Chondrocyte (in vitro differentiated cells): ENCODE measurements at regions not wholly inside any gene's neighbourhood (a gene's known extent, or its start where the extent isn't known, plus 50 kb on each side); places are given as distances from the start of the nearest gene placed in this dataset.

ENCODE experiments used
- DNase-seq: peaks from one replicate; pipeline ENCODE4 v3.0.0; 2021; ENCODE audit warnings: mixed read lengths, low spot score
- H3K27ac Mint-ChIP-seq: one replicate; pipeline ENCODE4 v1.8.0; 2021; ENCODE audit warnings: mild to moderate bottlenecking, moderate library complexity, mixed read lengths; ENCODE audit not compliant: unreplicated experiment
- H3K27me3 Mint-ChIP-seq: 2 replicates; pipeline ENCODE4 v1.8.0; 2021; ENCODE audit warnings: low read depth, mixed read lengths
- H3K36me3 Mint-ChIP-seq: 2 replicates; pipeline ENCODE4 v1.8.0; 2021; ENCODE audit warnings: low read depth, mixed read lengths
- H3K4me1 Mint-ChIP-seq: 2 replicates; pipeline ENCODE4 v1.8.0; 2021; ENCODE audit warnings: low read depth, mild to moderate bottlenecking, mixed read lengths
- H3K4me3 Mint-ChIP-seq: one replicate; pipeline ENCODE4 v1.8.0; 2021; ENCODE audit warnings: mild to moderate bottlenecking, moderate library complexity, mixed read lengths; ENCODE audit not compliant: unreplicated experiment
- H3K9me3 Mint-ChIP-seq: 2 replicates; pipeline ENCODE4 v1.8.0; 2021; ENCODE audit warnings: low read depth, mixed read lengths
- TF ChIP-seq, protein P1 (sequence below): fragments of 200-600 bp; sonication (generic); IDR thresholded peaks from 2 replicates; pipeline ENCODE4 v1.5.0; 2021; ENCODE audit warnings: antibody characterized with exemption, mild to moderate bottlenecking, moderate library complexity

DNA sequence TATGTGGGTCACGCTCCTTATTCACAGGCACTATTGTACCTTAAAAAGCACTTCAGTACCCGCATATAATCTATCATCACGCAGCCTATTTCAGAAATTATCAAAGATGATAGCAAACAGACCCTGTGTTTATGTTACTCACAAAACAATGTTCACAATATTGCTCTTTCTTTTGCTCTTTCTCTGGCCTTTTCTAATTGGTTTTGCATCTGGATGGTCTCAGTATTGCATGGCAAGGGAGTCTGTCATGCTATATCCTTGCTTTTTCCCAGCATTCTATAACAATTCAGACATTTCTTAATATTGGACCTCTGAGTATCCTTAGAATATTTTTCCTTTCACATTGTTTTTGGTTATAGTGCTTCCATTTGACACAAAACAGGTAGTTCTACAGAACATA is 541.8 kb upstream of the KLF12 start:
- H3K4me3 Mint-ChIP-seq: no peak overlapping the region
- no peak overlapping the region for H3K27ac Mint-ChIP-seq
- H3K9me3 Mint-ChIP-seq: no peaks in the 10 kb centered on the region
- H3K4me1 Mint-ChIP-seq: no peaks in the 10 kb centered on the region
- no peaks in the 10 kb centered on the region for H3K36me3 Mint-ChIP-seq
- TF ChIP-seq, protein P1, sequence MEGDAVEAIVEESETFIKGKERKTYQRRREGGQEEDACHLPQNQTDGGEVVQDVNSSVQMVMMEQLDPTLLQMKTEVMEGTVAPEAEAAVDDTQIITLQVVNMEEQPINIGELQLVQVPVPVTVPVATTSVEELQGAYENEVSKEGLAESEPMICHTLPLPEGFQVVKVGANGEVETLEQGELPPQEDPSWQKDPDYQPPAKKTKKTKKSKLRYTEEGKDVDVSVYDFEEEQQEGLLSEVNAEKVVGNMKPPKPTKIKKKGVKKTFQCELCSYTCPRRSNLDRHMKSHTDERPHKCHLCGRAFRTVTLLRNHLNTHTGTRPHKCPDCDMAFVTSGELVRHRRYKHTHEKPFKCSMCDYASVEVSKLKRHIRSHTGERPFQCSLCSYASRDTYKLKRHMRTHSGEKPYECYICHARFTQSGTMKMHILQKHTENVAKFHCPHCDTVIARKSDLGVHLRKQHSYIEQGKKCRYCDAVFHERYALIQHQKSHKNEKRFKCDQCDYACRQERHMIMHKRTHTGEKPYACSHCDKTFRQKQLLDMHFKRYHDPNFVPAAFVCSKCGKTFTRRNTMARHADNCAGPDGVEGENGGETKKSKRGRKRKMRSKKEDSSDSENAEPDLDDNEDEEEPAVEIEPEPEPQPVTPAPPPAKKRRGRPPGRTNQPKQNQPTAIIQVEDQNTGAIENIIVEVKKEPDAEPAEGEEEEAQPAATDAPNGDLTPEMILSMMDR: no peak
- no peaks in the 10 kb centered on the region for H3K27me3 Mint-ChIP-seq
- DNase-seq: no peak

DNA sequence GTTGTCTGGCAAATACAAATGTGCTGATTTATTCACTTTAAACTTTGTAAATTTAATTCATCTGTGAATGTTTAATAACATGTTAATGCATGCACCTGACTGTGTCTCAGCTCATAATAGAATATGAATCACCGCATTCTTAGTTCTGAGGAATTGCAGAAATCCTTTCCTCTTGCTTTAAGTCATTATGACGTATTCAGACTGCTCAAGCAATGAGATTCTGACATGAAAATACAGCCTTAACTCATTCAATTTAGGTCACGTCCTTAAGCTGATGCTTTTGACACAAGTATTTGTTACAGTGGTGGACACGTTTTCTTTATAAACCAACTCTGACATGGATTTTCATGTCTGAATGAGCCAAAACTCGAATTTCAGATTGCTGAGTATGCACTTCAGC is 541.0 kb upstream of the KLF12 start:
- Mint-ChIP-seq H3K9me3 (no peaks in the 10 kb centered on the region), H3K27me3 (no peaks in the 10 kb centered on the region), H3K27ac (no peak overlapping the region), H3K4me3 (no peak overlapping the region), H3K36me3 (no peaks in the 10 kb centered on the region), H3K4me1 (no peaks in the 10 kb centered on the region)
- TF ChIP-seq, protein P1: no peak
- no peak for DNase-seq

DNA sequence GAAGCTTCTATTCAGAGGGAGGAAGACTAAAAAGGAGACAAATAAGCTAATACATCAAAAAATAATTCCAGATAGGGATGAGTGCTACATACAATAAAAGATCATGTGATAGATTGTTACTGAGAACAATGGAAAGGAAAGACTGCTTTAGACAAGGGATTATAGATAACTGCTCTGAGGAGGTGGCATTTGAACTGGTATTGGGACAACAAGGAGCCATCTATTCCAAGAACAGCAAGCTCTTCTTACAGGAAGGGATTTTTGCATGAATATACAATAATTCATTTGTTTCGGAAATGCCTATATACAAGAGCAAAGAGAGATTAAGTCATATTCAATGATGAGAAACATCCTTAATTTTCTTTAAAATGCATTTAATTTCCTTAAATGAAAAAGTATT is 540.5 kb upstream of the KLF12 start:
- H3K4me3 Mint-ChIP-seq: no peak overlapping the region
- H3K27ac Mint-ChIP-seq: no peak overlapping the region
- H3K9me3 Mint-ChIP-seq: no peaks in the 10 kb centered on the region
- no peaks in the 10 kb centered on the region for H3K27me3 Mint-ChIP-seq
- no peaks in the 10 kb centered on the region for H3K36me3 Mint-ChIP-seq
- no peaks in the 10 kb centered on the region for H3K4me1 Mint-ChIP-seq
- no peak for DNase-seq
- TF ChIP-seq, protein P1: no peak

DNA sequence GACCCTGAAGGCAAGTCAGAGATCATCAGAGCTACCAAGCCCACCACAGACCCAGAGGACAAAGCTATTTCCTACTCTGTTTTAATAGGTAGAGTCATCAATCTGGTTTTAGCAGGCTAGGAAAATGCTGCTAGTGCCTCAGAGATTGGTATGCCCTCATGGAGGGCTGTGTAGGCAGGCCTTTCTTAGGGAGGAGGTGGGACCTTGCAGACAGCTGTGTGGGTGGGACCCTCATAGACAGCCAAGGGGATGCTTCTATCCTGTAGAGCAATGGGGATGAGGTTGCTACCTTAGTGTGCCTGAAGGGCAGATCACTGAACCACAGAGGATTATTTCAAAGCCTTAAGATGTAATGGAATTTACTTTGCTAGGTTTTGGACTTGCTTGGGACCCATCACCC is 534.9 kb upstream of the KLF12 start:
- Mint-ChIP-seq H3K36me3 (no peaks in the 10 kb centered on the region), H3K27ac (no peak overlapping the region), H3K4me1 (no peaks in the 10 kb centered on the region), H3K27me3 (no peaks in the 10 kb centered on the region), H3K9me3 (no peaks in the 10 kb centered on the region), H3K4me3 (no peak overlapping the region)
- TF ChIP-seq, protein P1: no peak
- DNase-seq: no peak

DNA sequence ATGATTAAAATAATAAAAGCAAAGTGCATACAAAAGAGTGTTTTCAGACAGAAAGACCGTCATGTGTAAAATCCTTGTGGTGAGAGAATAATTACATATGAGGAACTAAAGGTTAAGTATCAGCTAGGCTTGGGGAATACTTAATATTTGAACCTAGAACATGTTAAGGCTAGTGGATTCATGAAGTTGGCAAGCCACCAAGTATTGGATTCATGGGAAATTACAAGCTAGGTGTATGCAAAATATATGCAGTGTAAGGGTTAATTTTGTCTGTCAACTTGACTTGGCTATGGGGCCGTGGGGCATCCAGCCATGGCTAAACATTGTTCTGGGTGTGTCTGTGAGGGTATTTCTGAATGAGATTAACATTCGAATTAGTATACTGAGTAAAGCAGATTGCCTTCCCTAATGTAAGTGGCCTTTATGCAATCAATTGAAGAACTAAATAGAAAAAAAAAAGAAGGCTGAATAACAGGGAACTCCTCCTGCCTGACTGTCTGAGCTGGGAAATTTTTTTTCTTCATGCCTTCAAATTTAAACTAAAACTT is 533.5 kb upstream of the KLF12 start:
- no peak overlapping the region for H3K27ac Mint-ChIP-seq
- H3K36me3 Mint-ChIP-seq: no peaks in the 10 kb centered on the region
- no peaks in the 10 kb centered on the region for H3K9me3 Mint-ChIP-seq
- H3K4me3 Mint-ChIP-seq: no peak overlapping the region
- DNase-seq: no peak
- no peaks in the 10 kb centered on the region for H3K27me3 Mint-ChIP-seq
- TF ChIP-seq, protein P1: no peak
- H3K4me1 Mint-ChIP-seq: no peaks in the 10 kb centered on the region
